Muscle layer of colon (tissue), 2 donors: ENCODE measurements at regions not wholly inside any gene's neighbourhood (a gene's known extent, or its start where the extent isn't known, plus 50 kb on each side); places are given as distances from the start of the nearest gene placed in this dataset.

Source experiments
- H3K27ac ChIP-seq: one replicate; pipeline ENCODE4 v1.7.0; 2013; ENCODE audit warnings: low read depth, mild to moderate bottlenecking, low read length, moderate library complexity
- H3K27me3 ChIP-seq, 2 donors: one replicate each; pipeline ENCODE4 v1.7.0; 2013; ENCODE audit warnings: low read length in 2 of 2, mild to moderate bottlenecking in 2 of 2; ENCODE audit not compliant: insufficient read depth in 2 of 2, control insufficient read depth in 1 of 2
- H3K36me3 ChIP-seq: one replicate; pipeline ENCODE4 v1.7.0; 2013; ENCODE audit warnings: mild to moderate bottlenecking, low read length; ENCODE audit not compliant: insufficient read depth
- H3K4me1 ChIP-seq: one replicate; pipeline ENCODE4 v1.7.0; 2013; ENCODE audit warnings: mild to moderate bottlenecking, low read length; ENCODE audit not compliant: insufficient read depth
- H3K4me3 ChIP-seq, 2 donors: one replicate each; pipeline ENCODE4 v1.7.0; 2013; ENCODE audit warnings: low read length in 2 of 2, low read depth in 1 of 2, mild to moderate bottlenecking in 1 of 2, moderate library complexity in 1 of 2
- H3K9ac ChIP-seq: one replicate; pipeline ENCODE4 v1.7.0; 2013; ENCODE audit warnings: low read length
- H3K9me3 ChIP-seq: one replicate; pipeline ENCODE4 v1.7.0; 2013; ENCODE audit warnings: mild to moderate bottlenecking, low read length
- donor health status: abdominal sarcoma.
- donor health status: Adenocarcinoma of cecum.

GRCh38 chr16:62564291-62564690 is 528.1 kb upstream of the CDH8 start:
- H3K4me3 ChIP-seq: no peak overlapping the region
- no peaks in the 10 kb centered on the region for H3K36me3 ChIP-seq
- no peaks in the 10 kb centered on the region for H3K4me1 ChIP-seq
- no peak overlapping the region for H3K9ac ChIP-seq
- no peaks in the 10 kb centered on the region for H3K27me3 ChIP-seq
- no peak overlapping the region for H3K27ac ChIP-seq
- no peaks in the 10 kb centered on the region for H3K9me3 ChIP-seq

GRCh38 chr16:62562121-62562520 is 525.9 kb upstream of the CDH8 start:
- Histone ChIP-seq H3K4me3 (no peak overlapping the region), H3K36me3 (no peaks in the 10 kb centered on the region), H3K4me1 (no peaks in the 10 kb centered on the region), H3K9ac (no peak overlapping the region), H3K27me3 (no peaks in the 10 kb centered on the region), H3K27ac (no peak overlapping the region), H3K9me3 (no peaks in the 10 kb centered on the region)

GRCh38 chr16:62549875-62550274 is 513.6 kb upstream of the CDH8 start:
- Histone ChIP-seq H3K9ac (no peak overlapping the region), H3K27ac (no peak overlapping the region), H3K4me3 (no peak overlapping the region), H3K4me1 (no peaks in the 10 kb centered on the region), H3K27me3 (no peaks in the 10 kb centered on the region), H3K36me3 (no peaks in the 10 kb centered on the region), H3K9me3 (no peaks in the 10 kb centered on the region)

- no peak overlapping the region for H3K27ac ChIP-seq
- H3K27me3 ChIP-seq: no peaks in the 10 kb centered on the region
- no peaks in the 10 kb centered on the region for H3K36me3 ChIP-seq
- H3K4me3 ChIP-seq: no peak overlapping the region
- H3K9me3 ChIP-seq: no peaks in the 10 kb centered on the region
- no peak overlapping the region for H3K9ac ChIP-seq
- H3K4me1 ChIP-seq: no peaks in the 10 kb centered on the region
Measured at GRCh38 chr16:62548095-62548494, 511.9 kb upstream of the CDH8 start.

- Histone ChIP-seq H3K36me3 (no peaks in the 10 kb centered on the region), H3K4me3 (no peak overlapping the region), H3K27ac (no peak overlapping the region), H3K9ac (no peak overlapping the region), H3K4me1 (no peaks in the 10 kb centered on the region), H3K27me3 (no peaks in the 10 kb centered on the region), H3K9me3 (no peaks in the 10 kb centered on the region)
Measured at GRCh38 chr16:62546701-62547100, 510.5 kb upstream of the CDH8 start.

- H3K4me3 ChIP-seq: no peak overlapping the region
- no peaks in the 10 kb centered on the region for H3K36me3 ChIP-seq
- H3K9ac ChIP-seq: no peak overlapping the region
- H3K27me3 ChIP-seq: no peaks in the 10 kb centered on the region
- H3K27ac ChIP-seq: no peak overlapping the region
- H3K9me3 ChIP-seq: no peaks in the 10 kb centered on the region
- H3K4me1 ChIP-seq: no peaks in the 10 kb centered on the region
Measured at GRCh38 chr16:62545039-62545438, 508.8 kb upstream of the CDH8 start.

GRCh38 chr16:62543516-62543915 is 507.3 kb upstream of the CDH8 start:
- H3K27ac ChIP-seq: no peak overlapping the region
- H3K27me3 ChIP-seq: no peaks in the 10 kb centered on the region
- no peak overlapping the region for H3K9ac ChIP-seq
- H3K9me3 ChIP-seq: no peaks in the 10 kb centered on the region
- H3K4me3 ChIP-seq: no peak overlapping the region
- H3K4me1 ChIP-seq: no peaks in the 10 kb centered on the region
- no peaks in the 10 kb centered on the region for H3K36me3 ChIP-seq

GRCh38 chr16:62539657-62540056 is 503.4 kb upstream of the CDH8 start:
- Histone ChIP-seq H3K4me3 (no peak overlapping the region), H3K36me3 (no peaks in the 10 kb centered on the region), H3K9ac (no peak overlapping the region), H3K27ac (no peak overlapping the region), H3K27me3 (no peaks in the 10 kb centered on the region), H3K9me3 (no peaks in the 10 kb centered on the region), H3K4me1 (no peaks in the 10 kb centered on the region)

GRCh38 chr16:62530426-62530825 is 494.2 kb upstream of the CDH8 start:
- H3K4me3 ChIP-seq: no peak overlapping the region
- no peak overlapping the region for H3K9ac ChIP-seq

GRCh38 chr16:62516001-62516400 is 479.8 kb upstream of the CDH8 start:
- Histone ChIP-seq H3K36me3 (no peaks in the 10 kb centered on the region), H3K27ac (no peak overlapping the region), H3K9ac (no peak overlapping the region), H3K27me3 (no peaks in the 10 kb centered on the region), H3K9me3 (no peaks in the 10 kb centered on the region), H3K4me1 (no peaks in the 10 kb centered on the region), H3K4me3 (no peak overlapping the region)

More at GRCh38 chr16:62530426-62530825, 494.2 kb upstream of the CDH8 start:
- no peaks in the 10 kb centered on the region for H3K27me3 ChIP-seq
- no peak overlapping the region for H3K27ac ChIP-seq
- no peaks in the 10 kb centered on the region for H3K36me3 ChIP-seq
- no peaks in the 10 kb centered on the region for H3K9me3 ChIP-seq
- H3K4me1 ChIP-seq: no peaks in the 10 kb centered on the region

GRCh38 chr16:62503073-62503472 is 466.8 kb upstream of the CDH8 start:
- no peaks in the 10 kb centered on the region for H3K4me1 ChIP-seq
- H3K4me3 ChIP-seq: no peak overlapping the region

GRCh38 chr16:62478903-62479458 is 442.7 kb upstream of the CDH8 start:
- peaks cover 3% of the 10 kb centered on the region for H3K4me1 ChIP-seq
- no peaks in the 10 kb centered on the region for H3K9me3 ChIP-seq
- H3K9ac ChIP-seq: no peak overlapping the region
- no peaks in the 10 kb centered on the region for H3K36me3 ChIP-seq
- no peak overlapping the region for H3K27ac ChIP-seq
- no peaks in the 10 kb centered on the region for H3K27me3 ChIP-seq
- no peak overlapping the region for H3K4me3 ChIP-seq

More at GRCh38 chr16:62503073-62503472, 466.8 kb upstream of the CDH8 start:
- no peak overlapping the region for H3K9ac ChIP-seq
- no peak overlapping the region for H3K27ac ChIP-seq
- H3K9me3 ChIP-seq: no peaks in the 10 kb centered on the region
- no peaks in the 10 kb centered on the region for H3K27me3 ChIP-seq
- H3K36me3 ChIP-seq: no peaks in the 10 kb centered on the region
